ENCODE measurements at regions not wholly inside any gene's neighbourhood (a gene's known extent, or its start where the extent isn't known, plus 50 kb on each side); places are given as distances from the start of the nearest gene placed in this dataset.
A peak's percentile ranks its signal among the peaks of the same experiment; 100 is the strongest.
"Not testable (repeated sequence)": the region's sequence is repeated elsewhere in the genome, so short reads cannot be mapped to it uniquely, and the experiment has no call there.

DNA sequence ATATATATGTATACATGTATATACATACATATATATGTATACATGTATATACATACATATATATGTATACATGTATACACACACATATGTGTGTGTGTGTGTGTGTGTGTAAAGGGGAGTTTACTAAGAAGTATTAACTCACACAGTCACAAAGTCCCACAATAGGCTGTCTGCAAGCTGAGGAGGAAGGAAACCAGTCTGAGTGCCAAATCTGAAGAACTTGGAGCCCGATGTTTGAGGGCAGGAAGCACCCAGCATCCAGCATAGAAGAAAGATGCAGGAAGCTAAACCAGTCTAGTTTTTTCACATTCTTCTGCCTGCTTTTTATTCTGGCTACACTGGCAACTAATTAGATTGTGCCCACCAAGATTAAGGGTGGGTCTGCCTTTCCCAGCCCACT is 591.5 kb downstream of the PRR16 start:
- Mint-ChIP-seq H3K27ac (no peak overlapping the region), H3K4me3 (no peak overlapping the region), H3K36me3 (no peaks in the 10 kb centered on the region), H3K27me3 (no peaks in the 10 kb centered on the region), H3K9me3 (peaks cover 0 to 32% (median 5%) of the 10 kb centered on the region in 7 donors), H3K4me1 (no peaks in the 10 kb centered on the region)
- no peak overlapping the region for H3K27ac ChIP-seq (ENCODE audit: insufficient read depth, low read length, poor library complexity, severe bottlenecking)
- peaks cover 0 to 2% of the 10 kb centered on the region in 2 experiments for H3K9me3 ChIP-seq (ENCODE audit: control insufficient read depth in 2 of 2, low read length in 2 of 2)
- no peaks in the 10 kb centered on the region for H3K27me3 ChIP-seq (ENCODE audit: control insufficient read depth, insufficient read depth, low read length)
- DNase-seq (no peak), ATAC-seq (ENCODE audit: low read depth in 2 of 2) (no peak)
- no peak overlapping the region for H3K4me3 ChIP-seq (ENCODE audit: low read depth, low read length)
- H3K36me3 ChIP-seq (ENCODE audit: control insufficient read depth, insufficient read depth, low read length), result no peaks in the 10 kb centered on the region
- no peaks in the 10 kb centered on the region for H3K4me1 ChIP-seq (ENCODE audit: control insufficient read depth, insufficient read depth, low read length, poor library complexity, severe bottlenecking)

DNA sequence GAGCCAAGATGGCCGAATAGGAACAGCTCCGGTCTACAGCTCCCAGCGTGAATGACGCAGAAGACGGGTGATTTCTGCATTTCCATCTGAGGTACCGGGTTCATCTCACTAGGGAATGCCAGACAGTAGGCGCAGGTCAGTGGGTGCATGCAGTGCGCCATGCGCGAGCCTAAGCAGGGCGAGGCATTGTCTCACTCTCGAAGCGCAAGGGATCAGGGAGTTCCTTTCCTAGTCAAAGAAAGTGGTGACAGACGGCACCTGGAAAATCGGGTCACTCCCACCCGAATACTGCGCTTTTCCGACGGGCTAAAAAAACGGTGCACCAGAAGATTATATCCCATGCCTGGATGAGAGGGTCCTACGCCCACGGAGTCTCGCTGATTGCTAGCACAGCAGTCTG is 600.1 kb downstream of the PRR16 start:
- peaks cover 0 to 11% (median 5%) of the 10 kb centered on the region in 7 donors for H3K9me3 Mint-ChIP-seq
- H3K27me3 ChIP-seq (ENCODE audit: control insufficient read depth, insufficient read depth, low read length); H3K4me3 ChIP-seq (ENCODE audit: low read depth, low read length); ATAC-seq (ENCODE audit: low read depth in 2 of 2); H3K27me3 Mint-ChIP-seq; DNase-seq; H3K9me3 ChIP-seq (ENCODE audit: control insufficient read depth in 2 of 2, low read length in 2 of 2); H3K4me1 Mint-ChIP-seq; H3K36me3 ChIP-seq (ENCODE audit: control insufficient read depth, insufficient read depth, low read length); H3K36me3 Mint-ChIP-seq; H3K4me1 ChIP-seq (ENCODE audit: control insufficient read depth, insufficient read depth, low read length, poor library complexity, severe bottlenecking); H3K27ac ChIP-seq (ENCODE audit: insufficient read depth, low read length, poor library complexity, severe bottlenecking); H3K4me3 Mint-ChIP-seq; H3K27ac Mint-ChIP-seq: not testable (repeated sequence)

DNA sequence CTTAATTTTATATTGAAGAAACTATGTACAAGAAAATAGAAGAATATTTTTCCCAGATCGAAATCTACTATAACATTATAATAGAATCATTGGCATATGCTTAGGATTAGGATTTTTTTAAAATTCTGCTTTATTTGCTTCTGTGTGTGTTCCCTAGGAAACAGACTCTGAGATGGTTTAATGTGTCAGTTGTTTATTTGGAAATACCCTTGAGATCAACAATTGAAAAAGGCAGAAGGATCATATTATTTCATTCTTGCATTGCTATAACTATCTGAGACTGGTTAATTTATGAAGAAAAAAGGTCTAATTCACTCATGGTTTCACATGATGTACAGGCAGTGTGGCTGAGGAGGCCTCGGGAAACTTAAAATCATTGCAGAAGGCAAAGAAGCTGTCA is 622.6 kb downstream of the PRR16 start:
- Mint-ChIP-seq H3K4me3 (no peak overlapping the region), H3K27ac (no peak overlapping the region), H3K27me3 (no peaks in the 10 kb centered on the region), H3K9me3 (peaks cover 0 to 12% (median 6%) of the 10 kb centered on the region in 7 donors), H3K4me1 (no peaks in the 10 kb centered on the region), H3K36me3 (no peaks in the 10 kb centered on the region)
- Histone ChIP-seq H3K4me3 (ENCODE audit: low read depth, low read length) (no peak overlapping the region), H3K4me1 (ENCODE audit: control insufficient read depth, insufficient read depth, low read length, poor library complexity, severe bottlenecking) (no peaks in the 10 kb centered on the region), H3K27me3 (ENCODE audit: control insufficient read depth, insufficient read depth, low read length) (no peaks in the 10 kb centered on the region), H3K27ac (ENCODE audit: insufficient read depth, low read length, poor library complexity, severe bottlenecking) (no peak overlapping the region), H3K36me3 (ENCODE audit: control insufficient read depth, insufficient read depth, low read length) (no peaks in the 10 kb centered on the region), H3K9me3 (ENCODE audit: control insufficient read depth in 2 of 2, low read length in 2 of 2) (peaks cover 4 to 13% of the 10 kb centered on the region in 2 experiments)
- ATAC-seq (ENCODE audit: low read depth in 2 of 2) (no peak), DNase-seq (no peak)

DNA sequence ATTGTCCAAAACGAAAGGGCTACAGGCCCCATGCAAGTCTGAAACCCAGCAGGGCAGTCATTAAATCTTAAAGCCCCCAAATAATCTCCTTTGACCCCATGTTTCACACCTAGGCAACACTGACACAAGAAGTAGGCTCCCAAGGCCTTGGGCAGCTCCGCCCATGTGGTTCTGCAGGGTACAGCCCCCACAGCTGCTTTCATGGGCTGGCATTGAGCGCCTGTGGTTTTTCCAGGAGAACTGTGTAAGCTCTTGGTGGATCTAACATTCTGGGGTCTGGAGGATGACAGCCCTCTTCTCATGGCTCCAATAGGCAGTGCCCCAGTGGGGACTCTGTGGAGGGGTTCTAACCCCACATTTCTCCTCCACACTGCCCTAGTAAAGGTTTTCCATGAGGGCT is 623.5 kb downstream of the PRR16 start:
- H3K27me3 Mint-ChIP-seq, result no peaks in the 10 kb centered on the region
- H3K36me3 ChIP-seq (ENCODE audit: control insufficient read depth, insufficient read depth, low read length), result no peaks in the 10 kb centered on the region
- H3K27ac Mint-ChIP-seq, result no peak overlapping the region
- no peak overlapping the region for H3K4me3 ChIP-seq (ENCODE audit: low read depth, low read length)
- H3K27me3 ChIP-seq (ENCODE audit: control insufficient read depth, insufficient read depth, low read length), result no peaks in the 10 kb centered on the region
- no peaks in the 10 kb centered on the region for H3K4me1 ChIP-seq (ENCODE audit: control insufficient read depth, insufficient read depth, low read length, poor library complexity, severe bottlenecking)
- ATAC-seq (ENCODE audit: low read depth in 2 of 2) (no peak), DNase-seq (no peak)
- no peak overlapping the region for H3K4me3 Mint-ChIP-seq
- H3K9me3 ChIP-seq (ENCODE audit: control insufficient read depth in 2 of 2, low read length in 2 of 2), result peaks cover 4 to 13% of the 10 kb centered on the region in 2 experiments
- H3K9me3 Mint-ChIP-seq, result peaks cover 2 to 12% (median 6%) of the 10 kb centered on the region in 7 donors
- H3K27ac ChIP-seq (ENCODE audit: insufficient read depth, low read length, poor library complexity, severe bottlenecking), result no peak overlapping the region
- H3K4me1 Mint-ChIP-seq, result no peaks in the 10 kb centered on the region
- no peaks in the 10 kb centered on the region for H3K36me3 Mint-ChIP-seq

DNA sequence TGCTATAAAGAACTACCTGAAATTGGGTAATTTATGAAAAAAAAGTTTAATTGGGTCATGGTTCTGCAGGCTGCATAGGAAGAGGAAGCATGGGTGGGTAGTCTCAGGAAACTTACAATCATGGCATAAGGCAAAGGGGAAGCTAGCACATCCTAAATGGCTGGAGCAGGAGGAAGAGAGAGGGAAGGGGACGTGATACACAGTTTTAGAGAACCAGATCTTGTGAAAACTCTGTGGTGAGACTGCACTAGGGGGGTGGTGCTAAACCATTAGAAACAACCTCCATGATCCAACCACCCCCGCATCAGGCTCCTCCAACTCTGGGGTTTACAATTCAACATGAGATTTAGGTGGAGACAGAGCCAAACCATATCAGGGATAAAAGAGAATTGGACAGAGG is 624.2 kb downstream of the PRR16 start:
- ATAC-seq (ENCODE audit: low read depth in 2 of 2) (no peak), DNase-seq (no peak)
- no peaks in the 10 kb centered on the region for H3K36me3 Mint-ChIP-seq
- H3K27me3 Mint-ChIP-seq, result no peaks in the 10 kb centered on the region
- Histone ChIP-seq H3K4me1 (ENCODE audit: control insufficient read depth, insufficient read depth, low read length, poor library complexity, severe bottlenecking) (no peaks in the 10 kb centered on the region), H3K27me3 (ENCODE audit: control insufficient read depth, insufficient read depth, low read length) (no peaks in the 10 kb centered on the region), H3K9me3 (ENCODE audit: control insufficient read depth in 2 of 2, low read length in 2 of 2) (peaks cover 4 to 13% of the 10 kb centered on the region in 2 experiments), H3K4me3 (ENCODE audit: low read depth, low read length) (no peak overlapping the region), H3K27ac (ENCODE audit: insufficient read depth, low read length, poor library complexity, severe bottlenecking) (no peak overlapping the region), H3K36me3 (ENCODE audit: control insufficient read depth, insufficient read depth, low read length) (no peaks in the 10 kb centered on the region)
- H3K4me3 Mint-ChIP-seq, result peak overlapping the region in 1 of 4 donors; percentile 72
- H3K9me3 Mint-ChIP-seq, result peaks cover 2 to 12% (median 6%) of the 10 kb centered on the region in 7 donors
- H3K4me1 Mint-ChIP-seq, result no peaks in the 10 kb centered on the region
- H3K27ac Mint-ChIP-seq, result no peak overlapping the region

DNA sequence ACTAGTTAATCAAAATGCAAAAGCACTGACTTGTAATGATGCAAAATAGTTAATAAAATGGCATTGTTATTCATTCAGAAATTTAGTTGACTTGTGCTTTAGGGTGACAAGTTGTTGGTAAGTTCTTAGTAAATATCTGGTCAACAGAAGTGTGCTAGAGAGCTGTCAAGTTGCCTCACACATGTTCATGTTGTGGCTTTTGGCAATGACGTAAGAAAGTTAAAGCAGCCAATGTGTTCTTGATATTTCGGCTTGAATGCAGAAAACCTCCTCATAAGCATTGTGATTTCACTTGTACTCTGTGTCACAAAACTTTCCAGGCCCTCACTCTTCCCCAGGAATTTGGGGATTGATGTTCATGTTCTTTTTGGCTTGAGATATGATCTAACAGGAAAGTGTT is 626.7 kb downstream of the PRR16 start:
- Mint-ChIP-seq H3K27ac (no peak overlapping the region), H3K36me3 (no peaks in the 10 kb centered on the region), H3K4me3 (no peak overlapping the region), H3K27me3 (no peaks in the 10 kb centered on the region), H3K9me3 (peaks cover 0 to 8% (median 4%) of the 10 kb centered on the region in 7 donors), H3K4me1 (no peaks in the 10 kb centered on the region)
- Histone ChIP-seq H3K36me3 (ENCODE audit: control insufficient read depth, insufficient read depth, low read length) (no peaks in the 10 kb centered on the region), H3K4me1 (ENCODE audit: control insufficient read depth, insufficient read depth, low read length, poor library complexity, severe bottlenecking) (no peaks in the 10 kb centered on the region), H3K4me3 (ENCODE audit: low read depth, low read length) (no peak overlapping the region), H3K9me3 (ENCODE audit: control insufficient read depth in 2 of 2, low read length in 2 of 2) (peaks cover 4 to 13% of the 10 kb centered on the region in 2 experiments), H3K27ac (ENCODE audit: insufficient read depth, low read length, poor library complexity, severe bottlenecking) (no peak overlapping the region), H3K27me3 (ENCODE audit: control insufficient read depth, insufficient read depth, low read length) (no peaks in the 10 kb centered on the region)
- ATAC-seq (ENCODE audit: low read depth in 2 of 2), result no peak
- no peak for DNase-seq

DNA sequence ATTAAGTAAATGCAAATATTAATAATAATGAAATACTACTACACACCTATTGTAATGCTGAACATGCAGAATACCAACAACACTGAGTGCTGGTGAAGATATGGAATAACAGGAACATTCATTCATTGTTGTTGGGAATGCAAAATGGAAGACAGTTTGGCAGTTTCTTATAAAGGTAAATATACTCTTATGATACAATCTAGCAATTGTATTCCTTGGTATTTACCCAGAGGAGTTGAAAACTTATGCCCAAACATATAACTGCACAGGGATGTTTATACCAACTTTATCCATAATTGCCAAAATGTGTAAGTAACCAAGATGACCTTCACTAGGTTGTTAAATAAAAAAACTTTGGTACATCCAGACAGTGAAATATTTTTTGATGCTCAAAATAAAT is 636.8 kb downstream of the PRR16 start:
- no peak overlapping the region for H3K4me3 Mint-ChIP-seq
- H3K27me3 Mint-ChIP-seq, result no peaks in the 10 kb centered on the region
- peaks cover 2 to 8% (median 6%) of the 10 kb centered on the region in 7 donors for H3K9me3 Mint-ChIP-seq
- ATAC-seq (ENCODE audit: low read depth in 2 of 2) (no peak), DNase-seq (no peak)
- no peak overlapping the region for H3K4me3 ChIP-seq (ENCODE audit: low read depth, low read length)
- no peak overlapping the region for H3K27ac ChIP-seq (ENCODE audit: insufficient read depth, low read length, poor library complexity, severe bottlenecking)
- H3K4me1 Mint-ChIP-seq, result no peaks in the 10 kb centered on the region
- no peaks in the 10 kb centered on the region for H3K9me3 ChIP-seq (ENCODE audit: control insufficient read depth in 2 of 2, low read length in 2 of 2)
- no peaks in the 10 kb centered on the region for H3K4me1 ChIP-seq (ENCODE audit: control insufficient read depth, insufficient read depth, low read length, poor library complexity, severe bottlenecking)
- H3K27me3 ChIP-seq (ENCODE audit: control insufficient read depth, insufficient read depth, low read length), result no peaks in the 10 kb centered on the region
- no peaks in the 10 kb centered on the region for H3K36me3 ChIP-seq (ENCODE audit: control insufficient read depth, insufficient read depth, low read length)
- no peak overlapping the region for H3K27ac Mint-ChIP-seq
- no peaks in the 10 kb centered on the region for H3K36me3 Mint-ChIP-seq

DNA sequence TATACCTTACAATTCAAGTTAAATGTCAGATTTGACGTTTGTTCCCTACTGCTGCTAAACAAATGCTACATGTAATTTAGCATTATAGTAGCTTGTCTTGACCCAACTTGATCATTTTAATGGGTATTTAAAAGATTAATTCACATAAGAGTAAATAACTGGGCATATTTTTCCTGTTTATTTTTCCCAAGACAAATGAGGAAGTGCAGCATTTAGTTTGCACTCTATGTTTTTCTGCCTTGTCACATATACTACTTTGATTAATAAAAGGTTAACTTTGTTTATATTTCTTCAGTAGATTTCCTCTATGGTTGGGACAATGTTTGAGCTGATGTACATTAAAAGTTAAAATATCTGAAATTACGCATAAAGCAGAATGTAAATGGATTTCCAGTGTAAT is 641.8 kb downstream of the PRR16 start:
- Histone ChIP-seq H3K4me3 (ENCODE audit: low read depth, low read length) (no peak overlapping the region), H3K9me3 (ENCODE audit: control insufficient read depth in 2 of 2, low read length in 2 of 2) (peaks cover 0 to 4% of the 10 kb centered on the region in 2 experiments), H3K27ac (ENCODE audit: insufficient read depth, low read length, poor library complexity, severe bottlenecking) (no peak overlapping the region), H3K36me3 (ENCODE audit: control insufficient read depth, insufficient read depth, low read length) (no peaks in the 10 kb centered on the region), H3K4me1 (ENCODE audit: control insufficient read depth, insufficient read depth, low read length, poor library complexity, severe bottlenecking) (no peaks in the 10 kb centered on the region), H3K27me3 (ENCODE audit: control insufficient read depth, insufficient read depth, low read length) (no peaks in the 10 kb centered on the region)
- peaks cover 0 to 6% (median 1%) of the 10 kb centered on the region in 7 donors for H3K9me3 Mint-ChIP-seq
- H3K36me3 Mint-ChIP-seq, result no peaks in the 10 kb centered on the region
- DNase-seq (no peak), ATAC-seq (ENCODE audit: low read depth in 2 of 2) (no peak)
- no peak overlapping the region for H3K4me3 Mint-ChIP-seq
- no peaks in the 10 kb centered on the region for H3K4me1 Mint-ChIP-seq
- H3K27me3 Mint-ChIP-seq, result no peaks in the 10 kb centered on the region
- no peak overlapping the region for H3K27ac Mint-ChIP-seq
